ENCODE measurements at regions not wholly inside any gene's neighbourhood (a gene's known extent, or its start where the extent isn't known, plus 50 kb on each side); places are given as distances from the start of the nearest gene placed in this dataset.

DNA sequence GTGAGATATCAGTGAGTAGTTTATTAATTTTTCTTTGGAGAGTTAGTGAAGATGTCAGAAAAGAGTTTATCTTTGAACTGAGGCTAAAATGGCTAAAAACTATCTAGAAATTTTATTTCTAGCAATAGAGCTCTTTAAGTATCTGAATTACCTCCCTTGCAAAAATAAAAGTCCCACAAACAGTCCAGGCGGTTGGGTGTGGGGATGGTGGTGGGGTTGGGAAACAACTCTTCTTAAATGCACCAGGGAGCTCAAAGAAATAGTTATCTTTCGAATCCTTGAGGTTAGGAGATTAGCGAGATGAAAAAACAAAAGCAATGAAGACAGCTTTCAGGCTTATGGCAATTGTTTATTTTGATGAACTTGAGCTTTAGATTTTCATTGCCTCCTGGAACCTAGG is 1299.1 kb upstream of the ADGRB3 start:
- H3K9ac ChIP-seq (ENCODE audit: low read length): no peak overlapping the region
- H3K27me3 ChIP-seq (ENCODE audit: low read length): no peaks in the 10 kb centered on the region
- no peak overlapping the region for H3K4me3 ChIP-seq (ENCODE audit: low read length)
- no peaks in the 10 kb centered on the region for H3K4me1 ChIP-seq (ENCODE audit: insufficient read depth, low read length)
- H3F3A ChIP-seq (ENCODE audit: low read length, unreplicated experiment): no peaks in the 10 kb centered on the region
- no peak overlapping the region for H3K27ac ChIP-seq (ENCODE audit: low read length)
- BruUV-seq (replicated peaks): no TSS peak
- POLR2A ChIA-PET (ENCODE audit: unreplicated experiment): no interaction called here
- CTCF ChIA-PET: no interaction called here
- no peaks in the 10 kb centered on the region for H3K9me2 ChIP-seq (replicated peaks; ENCODE audit: low read length)
- DNase-seq (no peak), ATAC-seq (no peak)
- no peak for TF ChIP-seq EZH2 (IDR thresholded peaks at IDR 0.05; ENCODE audit: low read length, unreplicated experiment)
- H3K79me2 ChIP-seq (ENCODE audit: low read length): no peaks in the 10 kb centered on the region
- no peak overlapping the region for H2AFZ ChIP-seq (ENCODE audit: low read length)
- no peak overlapping the region for H3K4me2 ChIP-seq (ENCODE audit: low read length)
- H3K36me3 ChIP-seq (ENCODE audit: low read depth, low read length): no peaks in the 10 kb centered on the region
- H3K9me3 ChIP-seq (ENCODE audit: low read length): no peaks in the 10 kb centered on the region
- H4K20me1 ChIP-seq (ENCODE audit: low read length): no peaks in the 10 kb centered on the region
- intact Hi-C loops (cut with micrococcal nuclease): no loop called here

DNA sequence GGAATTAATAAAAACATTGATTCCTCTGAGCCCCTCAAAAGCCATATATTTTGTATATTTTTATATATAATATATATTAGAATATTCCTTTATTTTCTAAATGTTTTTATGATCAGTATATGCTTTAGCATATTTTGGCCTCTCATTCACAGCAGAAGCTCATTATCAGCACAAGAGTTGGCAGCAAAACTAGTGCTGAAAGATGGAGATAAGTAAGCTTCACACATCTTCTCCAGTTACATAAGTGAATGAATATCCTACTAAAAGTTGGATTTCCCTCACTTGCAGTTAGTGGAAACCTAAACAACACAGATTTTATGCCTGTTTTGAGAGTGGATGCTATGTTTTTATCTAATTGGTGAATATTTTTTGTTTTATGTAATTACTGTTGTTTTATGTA is 1303.8 kb upstream of the ADGRB3 start:
- no peak overlapping the region for H3K4me2 ChIP-seq (ENCODE audit: low read length)
- H3K4me1 ChIP-seq (ENCODE audit: insufficient read depth, low read length): no peaks in the 10 kb centered on the region
- POLR2A ChIA-PET (ENCODE audit: unreplicated experiment): no interaction called here
- H3F3A ChIP-seq (ENCODE audit: low read length, unreplicated experiment): no peaks in the 10 kb centered on the region
- no peaks in the 10 kb centered on the region for H4K20me1 ChIP-seq (ENCODE audit: low read length)
- BruUV-seq (replicated peaks): no TSS peak
- H2AFZ ChIP-seq (ENCODE audit: low read length): no peak overlapping the region
- H3K9ac ChIP-seq (ENCODE audit: low read length): no peak overlapping the region
- no peak overlapping the region for H3K4me3 ChIP-seq (ENCODE audit: low read length)
- no peak for ATAC-seq
- DNase-seq: no peak
- intact Hi-C loops (cut with micrococcal nuclease): no loop called here
- CTCF ChIA-PET: no interaction called here
- H3K27me3 ChIP-seq (ENCODE audit: low read length): no peaks in the 10 kb centered on the region
- TF ChIP-seq EZH2phosphoT487 (IDR thresholded peaks at IDR 0.05; ENCODE audit: borderline replicate concordance, low read length): no peak
- TF ChIP-seq, protein P1, sequence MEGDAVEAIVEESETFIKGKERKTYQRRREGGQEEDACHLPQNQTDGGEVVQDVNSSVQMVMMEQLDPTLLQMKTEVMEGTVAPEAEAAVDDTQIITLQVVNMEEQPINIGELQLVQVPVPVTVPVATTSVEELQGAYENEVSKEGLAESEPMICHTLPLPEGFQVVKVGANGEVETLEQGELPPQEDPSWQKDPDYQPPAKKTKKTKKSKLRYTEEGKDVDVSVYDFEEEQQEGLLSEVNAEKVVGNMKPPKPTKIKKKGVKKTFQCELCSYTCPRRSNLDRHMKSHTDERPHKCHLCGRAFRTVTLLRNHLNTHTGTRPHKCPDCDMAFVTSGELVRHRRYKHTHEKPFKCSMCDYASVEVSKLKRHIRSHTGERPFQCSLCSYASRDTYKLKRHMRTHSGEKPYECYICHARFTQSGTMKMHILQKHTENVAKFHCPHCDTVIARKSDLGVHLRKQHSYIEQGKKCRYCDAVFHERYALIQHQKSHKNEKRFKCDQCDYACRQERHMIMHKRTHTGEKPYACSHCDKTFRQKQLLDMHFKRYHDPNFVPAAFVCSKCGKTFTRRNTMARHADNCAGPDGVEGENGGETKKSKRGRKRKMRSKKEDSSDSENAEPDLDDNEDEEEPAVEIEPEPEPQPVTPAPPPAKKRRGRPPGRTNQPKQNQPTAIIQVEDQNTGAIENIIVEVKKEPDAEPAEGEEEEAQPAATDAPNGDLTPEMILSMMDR (conservative IDR thresholded peaks at IDR 0.05; ENCODE audit: low read depth, low read length): no peak
- no peak for TF ChIP-seq EZH2 (IDR thresholded peaks at IDR 0.05; ENCODE audit: low read length, unreplicated experiment)
- no peaks in the 10 kb centered on the region for H3K36me3 ChIP-seq (ENCODE audit: low read depth, low read length)
- no peaks in the 10 kb centered on the region for H3K79me2 ChIP-seq (ENCODE audit: low read length)
- H3K27ac ChIP-seq (ENCODE audit: low read length): no peak overlapping the region
- no peaks in the 10 kb centered on the region for H3K9me2 ChIP-seq (replicated peaks; ENCODE audit: low read length)
- H3K9me3 ChIP-seq (ENCODE audit: low read length): no peaks in the 10 kb centered on the region

DNA sequence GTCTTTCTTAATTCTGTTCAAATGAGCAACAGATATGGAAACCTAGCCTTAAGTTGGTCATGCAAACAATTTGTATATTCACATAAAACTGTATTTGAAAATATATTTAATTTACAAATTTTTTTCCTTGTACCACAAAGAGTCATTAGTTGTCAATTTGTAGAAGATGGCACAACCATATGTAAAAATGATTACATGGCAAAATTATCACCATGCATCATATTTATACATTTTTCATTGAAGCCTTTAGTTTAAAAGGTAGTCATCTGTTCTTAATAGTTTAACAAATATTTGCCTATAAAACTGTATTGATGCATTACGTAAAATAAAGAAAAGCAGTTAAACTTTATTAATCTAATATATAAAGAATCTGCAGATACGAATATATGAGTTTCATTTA is 1306.8 kb upstream of the ADGRB3 start:
- Histone ChIP-seq H3F3A (ENCODE audit: low read length, unreplicated experiment) (no peaks in the 10 kb centered on the region), H3K27me3 (ENCODE audit: low read length) (no peaks in the 10 kb centered on the region), H3K4me1 (ENCODE audit: insufficient read depth, low read length) (no peaks in the 10 kb centered on the region), H2AFZ (ENCODE audit: low read length) (no peak overlapping the region), H3K9me2 (replicated peaks; ENCODE audit: low read length) (no peaks in the 10 kb centered on the region), H3K36me3 (ENCODE audit: low read depth, low read length) (no peaks in the 10 kb centered on the region), H3K4me2 (ENCODE audit: low read length) (no peak overlapping the region), H4K20me1 (ENCODE audit: low read length) (no peaks in the 10 kb centered on the region), H3K9me3 (ENCODE audit: low read length) (no peaks in the 10 kb centered on the region), H3K79me2 (ENCODE audit: low read length) (no peaks in the 10 kb centered on the region), H3K27ac (ENCODE audit: low read length) (no peak overlapping the region), H3K4me3 (ENCODE audit: low read length) (no peak overlapping the region), H3K9ac (ENCODE audit: low read length) (no peak overlapping the region)
- ATAC-seq (no peak), DNase-seq (no peak)
- no TSS peak for BruUV-seq (replicated peaks)
- no peak for TF ChIP-seq EZH2phosphoT487 (IDR thresholded peaks at IDR 0.05; ENCODE audit: borderline replicate concordance, low read length)
- intact Hi-C loops (cut with micrococcal nuclease): no loop called here
- CTCF ChIA-PET: no interaction called here
- POLR2A ChIA-PET (ENCODE audit: unreplicated experiment): no interaction called here

DNA sequence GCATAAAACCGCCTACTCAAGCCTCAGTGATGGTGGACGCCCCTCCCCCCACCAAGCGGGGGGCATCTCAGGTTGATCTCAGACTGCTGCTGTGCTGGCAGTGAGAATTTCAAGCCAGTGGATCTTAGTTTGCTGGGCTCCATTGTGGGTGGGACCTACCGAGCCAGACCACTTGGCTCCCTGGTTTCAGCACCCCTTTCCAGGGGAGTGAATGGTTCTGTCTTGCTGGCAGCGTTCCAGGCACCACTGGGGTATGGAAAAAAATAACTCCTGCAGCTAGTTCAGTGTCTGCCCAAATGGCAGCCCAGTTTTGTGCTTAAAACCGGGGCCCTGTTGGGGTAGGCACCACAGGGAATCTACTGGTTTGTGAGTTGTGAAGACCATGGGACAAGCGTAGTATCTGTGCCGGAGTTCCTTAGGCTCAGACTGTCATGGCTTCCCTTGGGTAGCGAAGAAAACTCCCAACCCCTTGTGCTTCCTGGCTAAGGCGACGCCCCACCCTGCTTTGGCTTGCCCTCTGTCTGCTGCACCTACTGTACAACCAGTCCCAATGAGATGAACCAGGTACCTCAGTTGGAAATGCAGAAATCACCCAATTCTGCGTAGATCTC is 1334.5 kb upstream of the ADGRB3 start:
- POLR2A ChIA-PET (ENCODE audit: unreplicated experiment): no interaction called here
- Histone ChIP-seq H3K9ac (ENCODE audit: low read length) (no peak overlapping the region), H3K4me2 (ENCODE audit: low read length) (no peak overlapping the region), H3K9me3 (ENCODE audit: low read length) (no peaks in the 10 kb centered on the region), H3K9me2 (replicated peaks; ENCODE audit: low read length) (no peaks in the 10 kb centered on the region), H4K20me1 (ENCODE audit: low read length) (no peaks in the 10 kb centered on the region), H3K4me3 (ENCODE audit: low read length) (no peak overlapping the region), H3K4me1 (ENCODE audit: insufficient read depth, low read length) (no peaks in the 10 kb centered on the region), H3K27me3 (ENCODE audit: low read length) (no peaks in the 10 kb centered on the region), H3F3A (ENCODE audit: low read length, unreplicated experiment) (no peaks in the 10 kb centered on the region), H3K27ac (ENCODE audit: low read length) (no peak overlapping the region), H2AFZ (ENCODE audit: low read length) (no peak overlapping the region), H3K79me2 (ENCODE audit: low read length) (no peaks in the 10 kb centered on the region), H3K36me3 (ENCODE audit: low read depth, low read length) (no peaks in the 10 kb centered on the region)
- TF ChIP-seq, protein P1 (conservative IDR thresholded peaks at IDR 0.05; ENCODE audit: low read depth, low read length): no peak
- TF ChIP-seq EZH2phosphoT487 (IDR thresholded peaks at IDR 0.05; ENCODE audit: borderline replicate concordance, low read length) (no peak), EZH2 (IDR thresholded peaks at IDR 0.05; ENCODE audit: low read length, unreplicated experiment) (no peak)
- no peak for DNase-seq
- no TSS peak for BruUV-seq (replicated peaks)
- no peak for ATAC-seq
- CTCF ChIA-PET: no interaction called here
- intact Hi-C loops (cut with micrococcal nuclease): no loop called here
